GM12864 (cell line): ENCODE measurements at regions not wholly inside any gene's neighbourhood (a gene's known extent, or its start where the extent isn't known, plus 50 kb on each side); places are given as distances from the start of the nearest gene placed in this dataset.

Experiments
- DNase-seq: peaks from one replicate; pipeline ENCODE4 v3.0.0-alpha.2; 2011; ENCODE audit warnings: low read depth
- H3K4me3 ChIP-seq: 2 replicates; pipeline ENCODE4 v1.5.1; 2011; ENCODE audit warnings: mild to moderate bottlenecking, low read depth, low read length, control low read depth
- TF ChIP-seq, protein P1 (sequence below): IDR thresholded peaks from 2 replicates; pipeline ENCODE4 v1.5.1; 2011; ENCODE audit warnings: low read depth, mild to moderate bottlenecking, moderate library complexity, low read length, control low read depth, inconsistent platforms; ENCODE audit errors: missing control alignments

DNA sequence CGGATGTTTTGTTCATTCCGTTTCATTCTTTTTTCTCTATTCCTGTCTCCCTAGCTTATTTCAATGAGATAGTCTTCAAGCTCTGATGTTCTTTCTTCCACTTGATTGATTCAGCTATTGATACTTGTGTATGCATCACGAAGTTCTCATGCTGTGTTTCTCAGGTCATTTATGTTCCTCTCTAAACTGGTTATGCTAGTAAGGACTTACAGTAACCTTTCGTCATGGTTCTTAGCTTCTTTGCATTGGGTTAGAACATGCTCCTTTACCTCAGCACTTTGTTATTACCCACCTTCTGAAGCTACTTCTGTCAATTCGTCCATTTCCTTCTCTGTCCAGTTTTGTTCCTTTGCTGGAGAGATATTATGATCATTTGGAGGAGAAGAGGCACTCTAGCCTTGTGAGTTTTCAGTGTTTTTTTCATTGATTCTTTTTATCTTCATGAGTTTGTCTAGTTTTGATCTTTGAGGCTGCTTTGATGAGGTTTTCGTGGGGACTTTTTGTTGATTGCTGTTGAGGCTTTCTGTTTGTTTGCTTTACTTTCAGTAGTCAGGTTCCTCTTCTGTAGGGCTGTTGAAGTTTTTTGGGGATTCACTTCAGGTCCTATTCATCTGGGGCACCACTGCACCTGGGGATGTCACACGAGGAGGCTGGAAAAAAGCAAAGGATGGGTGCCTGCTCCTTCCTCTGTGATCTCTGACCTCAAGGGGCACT, 496.9 kb upstream of the LRRC7 start:
- no peak overlapping the region for H3K4me3 ChIP-seq
- no peak for DNase-seq
- TF ChIP-seq, protein P1, sequence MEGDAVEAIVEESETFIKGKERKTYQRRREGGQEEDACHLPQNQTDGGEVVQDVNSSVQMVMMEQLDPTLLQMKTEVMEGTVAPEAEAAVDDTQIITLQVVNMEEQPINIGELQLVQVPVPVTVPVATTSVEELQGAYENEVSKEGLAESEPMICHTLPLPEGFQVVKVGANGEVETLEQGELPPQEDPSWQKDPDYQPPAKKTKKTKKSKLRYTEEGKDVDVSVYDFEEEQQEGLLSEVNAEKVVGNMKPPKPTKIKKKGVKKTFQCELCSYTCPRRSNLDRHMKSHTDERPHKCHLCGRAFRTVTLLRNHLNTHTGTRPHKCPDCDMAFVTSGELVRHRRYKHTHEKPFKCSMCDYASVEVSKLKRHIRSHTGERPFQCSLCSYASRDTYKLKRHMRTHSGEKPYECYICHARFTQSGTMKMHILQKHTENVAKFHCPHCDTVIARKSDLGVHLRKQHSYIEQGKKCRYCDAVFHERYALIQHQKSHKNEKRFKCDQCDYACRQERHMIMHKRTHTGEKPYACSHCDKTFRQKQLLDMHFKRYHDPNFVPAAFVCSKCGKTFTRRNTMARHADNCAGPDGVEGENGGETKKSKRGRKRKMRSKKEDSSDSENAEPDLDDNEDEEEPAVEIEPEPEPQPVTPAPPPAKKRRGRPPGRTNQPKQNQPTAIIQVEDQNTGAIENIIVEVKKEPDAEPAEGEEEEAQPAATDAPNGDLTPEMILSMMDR: no peak

- no peak for DNase-seq
- TF ChIP-seq, protein P1: no peak
- no peak overlapping the region for H3K4me3 ChIP-seq
These were observed 494.5 kb upstream of the LRRC7 start for GRCh38 chr1:69073176-69073575.

GRCh38 chr1:69076631-69077030, 491.1 kb upstream of the LRRC7 start:
- no peak overlapping the region for H3K4me3 ChIP-seq
- DNase-seq: no peak
- TF ChIP-seq, protein P1: no peak

GRCh38 chr1:69077198-69077597, 490.5 kb upstream of the LRRC7 start:
- TF ChIP-seq, protein P1: no peak

GRCh38 chr1:69077633-69078032, 490.1 kb upstream of the LRRC7 start:
- no peak overlapping the region for H3K4me3 ChIP-seq
- DNase-seq: no peak
- TF ChIP-seq, protein P1: no peak

More at GRCh38 chr1:69077198-69077597, 490.5 kb upstream of the LRRC7 start:
- H3K4me3 ChIP-seq: no peak overlapping the region
- DNase-seq: no peak

DNA sequence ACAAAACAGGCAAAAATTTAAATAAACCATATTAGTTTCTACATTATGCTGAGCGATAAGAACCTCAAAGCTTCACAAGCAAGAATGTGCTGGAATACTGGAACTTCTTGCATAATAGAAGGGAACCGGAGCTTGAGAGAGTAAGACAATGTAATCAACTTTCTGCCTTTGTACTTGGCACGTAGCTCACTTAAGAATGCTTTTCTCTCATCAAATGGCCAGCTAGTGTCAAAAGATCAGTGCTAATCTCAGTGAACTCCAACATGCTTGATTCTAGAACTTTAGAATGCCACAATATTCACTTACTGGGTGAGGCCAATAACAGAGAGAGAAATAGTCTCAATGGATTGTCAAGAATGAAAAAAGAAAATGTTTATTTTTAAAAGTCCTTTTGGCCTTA, 486.1 kb upstream of the LRRC7 start:
- TF ChIP-seq, protein P1: no peak
- DNase-seq: no peak
- no peak overlapping the region for H3K4me3 ChIP-seq

DNA sequence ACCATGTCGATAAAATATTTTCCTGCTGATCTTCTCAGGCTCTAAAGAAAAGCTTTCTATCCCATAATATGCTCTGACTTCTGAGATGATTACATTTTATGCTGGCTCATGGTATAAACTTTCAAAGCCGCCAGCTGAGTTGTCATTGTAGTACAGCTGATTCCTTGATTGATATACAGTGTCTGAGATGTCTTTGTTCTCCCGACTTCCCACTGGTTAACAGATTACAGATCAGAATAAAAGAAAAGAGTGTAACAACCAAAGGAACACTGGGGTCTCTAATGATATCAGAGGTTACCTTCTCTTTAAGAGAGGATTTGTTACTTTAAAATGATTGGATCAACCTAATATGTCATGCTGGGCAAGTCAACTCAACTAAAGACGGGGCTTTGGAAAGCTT, 485.4 kb upstream of the LRRC7 start:
- DNase-seq: no peak
- TF ChIP-seq, protein P1: no peak
- no peak overlapping the region for H3K4me3 ChIP-seq
